H9 (cell line): ENCODE measurements at regions not wholly inside any gene's neighbourhood (a gene's known extent, or its start where the extent isn't known, plus 50 kb on each side); places are given as distances from the start of the nearest gene placed in this dataset.

ENCODE experiments used
- DNase-seq: peaks from one replicate; pipeline ENCODE4 v3.0.0-alpha.2; 2017
- H2AFZ ChIP-seq: one replicate; pipeline ENCODE4 v1.6.1; 2013; ENCODE audit warnings: mild to moderate bottlenecking, low read length, control low read depth, moderate library complexity
- H2AK5ac ChIP-seq: 2 replicates; pipeline ENCODE4 v1.6.1; 2013; ENCODE audit warnings: low read length, control low read depth, mixed read lengths; ENCODE audit not compliant: insufficient read length
- H2BK120ac ChIP-seq: one replicate; pipeline ENCODE4 v1.6.1; 2013; ENCODE audit warnings: low read depth, mild to moderate bottlenecking, low read length, control low read depth, inconsistent platforms; ENCODE audit not compliant: poor library complexity, severe bottlenecking
- H2BK12ac ChIP-seq: 2 replicates; pipeline ENCODE4 v1.6.1; 2013; ENCODE audit warnings: low read length, control low read depth, mixed read lengths, low read depth; ENCODE audit not compliant: insufficient read length
- H2BK15ac ChIP-seq: 2 replicates; pipeline ENCODE4 v1.6.1; 2013; ENCODE audit warnings: low read depth, low read length, control low read depth
- H2BK20ac ChIP-seq: one replicate; pipeline ENCODE4 v1.6.1; 2013; ENCODE audit warnings: low read depth, mild to moderate bottlenecking, low read length, control low read depth, inconsistent platforms; ENCODE audit not compliant: poor library complexity, severe bottlenecking
- H2BK5ac ChIP-seq: 2 replicates; pipeline ENCODE4 v1.6.1; 2013; ENCODE audit warnings: low read length, control low read depth, mixed read lengths; ENCODE audit not compliant: insufficient read length
- H3K14ac ChIP-seq: 2 replicates; pipeline ENCODE4 v1.6.1; 2013; ENCODE audit warnings: low read length, control low read depth; ENCODE audit not compliant: insufficient read depth
- H3K18ac ChIP-seq: 2 replicates; pipeline ENCODE4 v1.6.1; 2013; ENCODE audit warnings: low read depth, mild to moderate bottlenecking, mixed read lengths, low read length, control low read depth; ENCODE audit not compliant: insufficient read length
- H3K23ac ChIP-seq: 2 replicates; pipeline ENCODE4 v1.6.1; 2013; ENCODE audit warnings: low read length, control low read depth, mixed read lengths, low read depth; ENCODE audit not compliant: insufficient read length
- H3K23me2 ChIP-seq: 2 replicates; pipeline ENCODE4 v1.6.1; 2013; ENCODE audit warnings: low read depth, mild to moderate bottlenecking, mixed read lengths, low read length, control low read depth; ENCODE audit not compliant: insufficient read length, poor library complexity, severe bottlenecking
- H3K27ac ChIP-seq: 2 replicates; pipeline ENCODE4 v1.5.1; 2013; ENCODE audit warnings: low read length, control low read depth, mixed read lengths, low read depth; ENCODE audit not compliant: insufficient read length
- H3K27me3 ChIP-seq: 2 replicates; pipeline ENCODE4 v1.6.1; 2013; ENCODE audit warnings: low read length, control low read depth, inconsistent platforms; ENCODE audit not compliant: insufficient read depth
- H3K4ac ChIP-seq: 2 replicates; pipeline ENCODE4 v1.6.1; 2013; ENCODE audit warnings: low read depth, mild to moderate bottlenecking, control low read depth, inconsistent platforms, low read length, moderate library complexity
- H3K4me1 ChIP-seq: 2 replicates; pipeline ENCODE4 v1.6.1; 2013; ENCODE audit warnings: low read length, control low read depth, inconsistent platforms; ENCODE audit not compliant: insufficient read depth
- H3K4me2 ChIP-seq: 2 replicates; pipeline ENCODE4 v1.6.1; 2013; ENCODE audit warnings: low read length, control low read depth, mixed read lengths; ENCODE audit not compliant: insufficient read length, insufficient read depth
- H3K56ac ChIP-seq: 2 replicates; pipeline ENCODE4 v1.6.1; 2013; ENCODE audit warnings: low read depth, mild to moderate bottlenecking, mixed read lengths, low read length, control low read depth; ENCODE audit not compliant: insufficient read length
- H3K79me1 ChIP-seq: 2 replicates; pipeline ENCODE4 v1.6.1; 2013; ENCODE audit warnings: low read depth, mild to moderate bottlenecking, moderate library complexity, low read length, control low read depth, inconsistent platforms; ENCODE audit not compliant: insufficient read depth, poor library complexity, severe bottlenecking
- H3K79me2 ChIP-seq: 2 replicates; pipeline ENCODE4 v1.6.1; 2013; ENCODE audit warnings: low read length, control low read depth, inconsistent platforms; ENCODE audit not compliant: insufficient read depth
- H3K9ac ChIP-seq: 2 replicates; pipeline ENCODE4 v1.6.1; 2013; ENCODE audit warnings: low read length, control low read depth, mixed read lengths; ENCODE audit not compliant: insufficient read length; ENCODE audit errors: extremely low read depth
- H3K9me3 ChIP-seq: one replicate; pipeline ENCODE4 v1.6.1; 2013; ENCODE audit warnings: low read depth, low read length, inconsistent platforms; ENCODE audit not compliant: control insufficient read depth
- H3T11ph ChIP-seq: one replicate; pipeline ENCODE4 v1.6.1; 2013; ENCODE audit warnings: mild to moderate bottlenecking, low read length, control low read depth, inconsistent platforms
- H4K20me1 ChIP-seq: one replicate; pipeline ENCODE4 v1.6.1; 2013; ENCODE audit not compliant: control insufficient read depth, insufficient read length, insufficient read depth
- H4K5ac ChIP-seq: 2 replicates; pipeline ENCODE4 v1.6.1; 2013; ENCODE audit warnings: low read depth, mild to moderate bottlenecking, mixed read lengths, low read length, control low read depth; ENCODE audit not compliant: insufficient read length
- H4K8ac ChIP-seq: replicated peaks from 2 replicates; pipeline ENCODE4 v1.6.1; 2013; ENCODE audit warnings: low read length, control low read depth, mixed read lengths, low read depth; ENCODE audit not compliant: insufficient read length
- H4K91ac ChIP-seq: 2 replicates; pipeline ENCODE4 v1.6.1; 2013; ENCODE audit warnings: low read depth, mild to moderate bottlenecking, moderate library complexity, mixed read lengths, low read length, control low read depth; ENCODE audit not compliant: insufficient read length
- H3K27ac Mint-ChIP-seq, 3 experiments: 2 replicates in 2 of 3; 3 replicates in 1 of 3; pipeline ENCODE4 v1.8.0; 2020 to 2021; ENCODE audit warnings: mixed read lengths in 3 of 3, mild to moderate bottlenecking in 1 of 3, moderate library complexity in 1 of 3
- H3K27me3 Mint-ChIP-seq: 2 replicates; pipeline ENCODE4 v1.8.0; 2021; ENCODE audit warnings: low read depth, mild to moderate bottlenecking, moderate library complexity, mixed read lengths
- H3K36me3 Mint-ChIP-seq, 3 experiments: 2 replicates in 2 of 3; 3 replicates in 1 of 3; pipeline ENCODE4 v1.8.0; 2020 to 2021; ENCODE audit warnings: low read depth in 3 of 3, mixed read lengths in 3 of 3; ENCODE audit not compliant: insufficient read depth in 1 of 3
- H3K4me1 Mint-ChIP-seq, 2 experiments: 2 replicates each; pipeline ENCODE4 v1.8.0; 2020; ENCODE audit warnings: mixed read lengths in 2 of 2
- H3K4me3 Mint-ChIP-seq, 2 experiments: 2 replicates in 1 of 2; 3 replicates in 1 of 2; pipeline ENCODE4 v1.8.0; 2020 to 2021; ENCODE audit warnings: mild to moderate bottlenecking in 2 of 2, mixed read lengths in 2 of 2, moderate library complexity in 1 of 2
- H3K9me3 Mint-ChIP-seq, 2 experiments: 2 replicates in 1 of 2; 3 replicates in 1 of 2; pipeline ENCODE4 v1.8.0; 2020; ENCODE audit warnings: mild to moderate bottlenecking in 2 of 2, mixed read lengths in 2 of 2, moderate library complexity in 1 of 2
- WGBS: extraction: QIAGEN DNeasy Blood & Tissue Kit; methylation state at CpG from one replicate; pipeline ENCODE4 v1.1.7; 2013; ENCODE audit warnings: missing lambda C conversion rate, low lambda C conversion rate, mixed read lengths; ENCODE audit not compliant: insufficient read length; ENCODE audit errors: extremely low coverage; 5-methylcytosine and 5-hydroxymethylcytosine counted together
- TF ChIP-seq, protein P1 (sequence below): fragments of 200-600 bp; sonication (generic); conservative IDR thresholded peaks from 3 replicates; pipeline ENCODE4 v1.8.0; 2021; ENCODE audit warnings: antibody characterized with exemption, mild to moderate bottlenecking

DNA sequence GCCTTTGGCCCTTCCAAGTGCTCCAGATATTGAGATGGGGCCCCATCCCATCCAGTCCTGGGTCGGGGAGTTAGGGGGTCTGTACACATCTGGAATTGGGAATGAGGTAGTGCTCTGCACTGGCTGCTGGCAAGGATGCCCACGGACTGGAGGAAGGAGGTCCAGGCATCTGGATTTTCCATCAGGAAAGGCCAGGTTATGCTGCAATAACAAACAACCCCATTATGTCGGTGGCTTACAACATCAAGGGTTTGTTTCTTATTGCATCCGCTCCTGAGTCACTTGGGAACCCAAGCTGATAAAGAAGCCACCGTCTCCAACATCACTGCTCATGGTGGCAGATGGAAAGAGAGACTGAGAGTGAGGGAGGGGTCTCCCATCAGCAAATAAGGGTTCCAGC, 229.9 kb downstream of the TFCP2L1 start:
- no peak overlapping the region for H3T11ph ChIP-seq
- H2AK5ac ChIP-seq: no peak overlapping the region
- no peak overlapping the region for H2BK12ac ChIP-seq
- H3K18ac ChIP-seq: no peak overlapping the region
- H3K27me3 Mint-ChIP-seq: peaks cover 66% of the 10 kb centered on the region
- H3K14ac ChIP-seq: no peak overlapping the region
- no peak overlapping the region; a peak in 1 of 5 replicates for H3K4me3 Mint-ChIP-seq
- no peak overlapping the region for H3K4ac ChIP-seq
- no peaks in the 10 kb centered on the region for H3K4me1 Mint-ChIP-seq
- H3K27ac Mint-ChIP-seq: no peak overlapping the region
- H3K27ac ChIP-seq: no peak overlapping the region
- H2BK15ac ChIP-seq: no peak overlapping the region
- no peaks in the 10 kb centered on the region for H3K79me2 ChIP-seq
- no peaks in the 10 kb centered on the region for H3K4me1 ChIP-seq
- no peak overlapping the region for H4K5ac ChIP-seq
- H3K27me3 ChIP-seq: no peaks in the 10 kb centered on the region
- H3K9me3 Mint-ChIP-seq: peaks cover 9 to 16% of the 10 kb centered on the region in 2 experiments; a peak in 4 of 5 replicates
- no peak overlapping the region for H4K8ac ChIP-seq
- H4K20me1 ChIP-seq: no peaks in the 10 kb centered on the region
- H3K23me2 ChIP-seq: no peaks in the 10 kb centered on the region
- H3K23ac ChIP-seq: no peak overlapping the region
- no peak overlapping the region for H4K91ac ChIP-seq
- no peak overlapping the region for H3K9ac ChIP-seq
- H2BK5ac ChIP-seq: no peak overlapping the region
- WGBS: no CpG with 5 or more reads among the region's 5 CpGs
- H2BK20ac ChIP-seq: no peak overlapping the region
- DNase-seq: no peak
- no peak overlapping the region for H2BK120ac ChIP-seq
- no peaks in the 10 kb centered on the region for H3K9me3 ChIP-seq
- no peak overlapping the region for H2AFZ ChIP-seq
- H3K56ac ChIP-seq: no peak overlapping the region
- TF ChIP-seq, protein P1, sequence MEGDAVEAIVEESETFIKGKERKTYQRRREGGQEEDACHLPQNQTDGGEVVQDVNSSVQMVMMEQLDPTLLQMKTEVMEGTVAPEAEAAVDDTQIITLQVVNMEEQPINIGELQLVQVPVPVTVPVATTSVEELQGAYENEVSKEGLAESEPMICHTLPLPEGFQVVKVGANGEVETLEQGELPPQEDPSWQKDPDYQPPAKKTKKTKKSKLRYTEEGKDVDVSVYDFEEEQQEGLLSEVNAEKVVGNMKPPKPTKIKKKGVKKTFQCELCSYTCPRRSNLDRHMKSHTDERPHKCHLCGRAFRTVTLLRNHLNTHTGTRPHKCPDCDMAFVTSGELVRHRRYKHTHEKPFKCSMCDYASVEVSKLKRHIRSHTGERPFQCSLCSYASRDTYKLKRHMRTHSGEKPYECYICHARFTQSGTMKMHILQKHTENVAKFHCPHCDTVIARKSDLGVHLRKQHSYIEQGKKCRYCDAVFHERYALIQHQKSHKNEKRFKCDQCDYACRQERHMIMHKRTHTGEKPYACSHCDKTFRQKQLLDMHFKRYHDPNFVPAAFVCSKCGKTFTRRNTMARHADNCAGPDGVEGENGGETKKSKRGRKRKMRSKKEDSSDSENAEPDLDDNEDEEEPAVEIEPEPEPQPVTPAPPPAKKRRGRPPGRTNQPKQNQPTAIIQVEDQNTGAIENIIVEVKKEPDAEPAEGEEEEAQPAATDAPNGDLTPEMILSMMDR: no peak
- H3K4me2 ChIP-seq: no peak overlapping the region
- no peaks in the 10 kb centered on the region for H3K79me1 ChIP-seq
- no peaks in the 10 kb centered on the region for H3K36me3 Mint-ChIP-seq
